A673 (cell line): ENCODE measurements at regions not wholly inside any gene's neighbourhood (a gene's known extent, or its start where the extent isn't known, plus 50 kb on each side); places are given as distances from the start of the nearest gene placed in this dataset.

Experiments
- CTCF ChIP-seq: fragments of 300-800, 200-600 bp; sonication (generic); conservative IDR thresholded peaks from 2 replicates; pipeline ENCODE4 v1.5.1; 2017; ENCODE audit warnings: low read depth, mild to moderate bottlenecking, antibody characterized with exemption, low read length, moderate library complexity, mixed read lengths
- EZH2 ChIP-seq: fragments of 200-600 bp; sonication (generic); IDR thresholded peaks from 2 replicates; pipeline ENCODE4 v1.6.1; 2017; ENCODE audit warnings: borderline replicate concordance, low read depth, mild to moderate bottlenecking, mixed read lengths, antibody characterized with exemption, low read length; ENCODE audit not compliant: poor library complexity, severe bottlenecking

- TF ChIP-seq CTCF = no peak
- TF ChIP-seq EZH2 = no peak
These were observed 1033.2 kb downstream of the TBC1D22A start for GRCh38 chr22:47795477-47796127.
